Naive B cell (primary cell): ENCODE measurements at regions not wholly inside any gene's neighbourhood (a gene's known extent, or its start where the extent isn't known, plus 50 kb on each side); places are given as distances from the start of the nearest gene placed in this dataset.
"Not testable (repeated sequence)": the region's sequence is repeated elsewhere in the genome, so short reads cannot be mapped to it uniquely, and the experiment has no call there.

Source experiments
- ATAC-seq, 2 donors: fragments of 150-1000 bp; cut with Tn5 transposase; 2 replicates each; pipeline ENCODE4 v1.10.0; 2021; ENCODE audit warnings: low read depth in 2 of 2, mild to moderate bottlenecking in 2 of 2, moderate library complexity in 2 of 2
- DNase-seq: peaks from one replicate; pipeline ENCODE4 v3.0.0; 2022
- H3K27ac Mint-ChIP-seq, 6 donors: one replicate each; pipeline ENCODE4 v1.8.0; 2020 to 2022; ENCODE audit warnings: mild to moderate bottlenecking in 6 of 6, mixed read lengths in 6 of 6, moderate library complexity in 5 of 6, inconsistent platforms in 2 of 6
- H3K27me3 Mint-ChIP-seq, 3 donors: one replicate each; pipeline ENCODE4 v1.8.0; 2021 to 2022; ENCODE audit warnings: mixed read lengths in 3 of 3, mild to moderate bottlenecking in 1 of 3
- H3K36me3 Mint-ChIP-seq, 2 donors: one replicate each; pipeline ENCODE4 v1.8.0; 2020 to 2022; ENCODE audit warnings: mixed read lengths in 2 of 2, inconsistent platforms in 1 of 2, mild to moderate bottlenecking in 1 of 2
- H3K4me1 Mint-ChIP-seq, 3 donors: one replicate each; pipeline ENCODE4 v1.8.0; 2020 to 2022; ENCODE audit warnings: mixed read lengths in 3 of 3, inconsistent platforms in 1 of 3, mild to moderate bottlenecking in 1 of 3, moderate library complexity in 1 of 3
- H3K4me3 Mint-ChIP-seq, 8 donors: one replicate each; pipeline ENCODE4 v1.8.0; 2020 to 2022; ENCODE audit warnings: mild to moderate bottlenecking in 8 of 8, mixed read lengths in 8 of 8, moderate library complexity in 8 of 8, inconsistent platforms in 2 of 8
- H3K9me3 Mint-ChIP-seq, 7 donors: one replicate each; pipeline ENCODE4 v1.8.0; 2020 to 2022; ENCODE audit warnings: mixed read lengths in 7 of 7, mild to moderate bottlenecking in 5 of 7, inconsistent platforms in 2 of 7, moderate library complexity in 1 of 7

DNA sequence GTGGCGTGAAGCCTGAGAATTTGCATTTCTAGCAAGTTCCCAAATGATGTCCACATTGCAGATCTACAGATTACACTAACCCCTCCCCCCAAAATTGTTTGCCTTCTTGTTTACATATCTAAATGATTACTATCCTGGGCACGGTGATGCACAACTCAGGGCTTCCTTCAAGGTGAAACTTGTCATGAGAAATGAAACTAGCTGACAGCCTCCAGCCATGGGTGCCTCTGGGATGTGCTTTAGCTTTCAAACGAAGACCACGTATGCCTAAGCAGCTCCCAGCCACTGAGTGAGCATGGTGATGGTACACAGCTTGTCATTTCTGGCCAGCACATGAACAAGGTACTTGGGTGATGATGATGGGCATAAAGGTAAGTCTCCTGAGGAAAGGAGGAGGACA lies 464.8 kb upstream of the DDX18 start:
- H3K9me3 Mint-ChIP-seq = peaks cover 6 to 15% (median 8%) of the 10 kb centered on the region in 7 donors
- no peak overlapping the region for H3K4me3 Mint-ChIP-seq
- DNase-seq (no peak), ATAC-seq (no peak)
- H3K27ac Mint-ChIP-seq = no peak overlapping the region
- no peaks in the 10 kb centered on the region for H3K27me3 Mint-ChIP-seq
- H3K36me3 Mint-ChIP-seq = no peaks in the 10 kb centered on the region
- H3K4me1 Mint-ChIP-seq = no peaks in the 10 kb centered on the region

DNA sequence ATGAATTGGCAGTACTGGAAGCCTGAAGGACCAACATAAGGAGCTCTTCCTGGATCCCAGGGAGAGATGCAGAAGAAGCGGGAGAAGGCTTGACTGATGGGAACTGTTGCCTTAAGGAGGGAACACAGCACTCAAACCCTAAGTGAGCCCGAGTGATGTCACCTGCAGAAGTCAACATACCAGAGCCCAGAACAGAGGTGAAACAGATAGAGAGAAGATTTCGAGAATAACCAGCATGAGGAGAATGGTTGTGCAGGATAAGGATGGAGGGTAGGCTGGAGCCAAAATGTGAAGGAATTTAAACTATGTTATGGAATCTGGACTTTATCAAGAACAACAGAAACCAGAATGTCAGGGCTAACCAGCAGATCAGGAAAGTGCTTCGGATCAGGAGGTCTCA lies 463.1 kb upstream of the DDX18 start:
- no peak overlapping the region for H3K4me3 Mint-ChIP-seq
- DNase-seq = no peak
- no peaks in the 10 kb centered on the region for H3K27me3 Mint-ChIP-seq
- H3K9me3 Mint-ChIP-seq = peaks cover 0 to 17% (median 7%) of the 10 kb centered on the region in 7 donors
- H3K27ac Mint-ChIP-seq = no peak overlapping the region
- no peaks in the 10 kb centered on the region for H3K4me1 Mint-ChIP-seq
- no peaks in the 10 kb centered on the region for H3K36me3 Mint-ChIP-seq
- ATAC-seq = no peak

DNA sequence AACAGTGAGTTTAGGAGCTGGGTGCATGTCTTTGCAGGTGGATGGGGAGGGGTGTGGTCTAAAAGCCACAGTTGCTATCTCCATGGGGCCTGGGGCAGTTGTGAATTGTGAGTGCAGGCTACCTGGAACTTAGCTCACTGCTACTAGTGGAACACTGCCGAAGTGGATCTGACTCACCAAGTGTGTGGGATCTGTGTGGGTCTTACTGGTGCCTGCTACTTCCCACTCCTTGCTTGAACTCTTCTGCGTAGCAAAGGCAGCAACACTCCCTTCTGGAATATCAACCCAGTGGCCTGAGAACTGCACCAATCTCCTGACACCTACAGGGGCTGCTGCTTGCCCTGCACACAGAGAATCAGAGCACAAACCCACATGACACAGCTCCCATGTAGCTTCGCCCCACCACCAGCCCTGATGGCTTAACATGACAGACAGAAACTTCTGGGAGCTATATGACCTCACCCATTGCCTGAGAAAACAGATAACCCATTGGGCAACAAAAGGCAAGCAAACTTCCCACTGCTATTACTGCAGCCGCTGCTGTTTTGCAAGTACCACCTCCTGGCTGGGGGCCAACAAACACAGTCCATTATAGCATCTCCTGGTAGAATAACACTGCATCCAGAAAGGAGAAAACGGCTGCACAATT lies 455.1 kb upstream of the DDX18 start:
- no peaks in the 10 kb centered on the region for H3K36me3 Mint-ChIP-seq
- H3K4me3 Mint-ChIP-seq = no peak overlapping the region
- DNase-seq (no peak), ATAC-seq (no peak)
- H3K27ac Mint-ChIP-seq = no peak overlapping the region
- H3K9me3 Mint-ChIP-seq = peaks cover 2 to 9% (median 5%) of the 10 kb centered on the region in 7 donors
- no peaks in the 10 kb centered on the region for H3K27me3 Mint-ChIP-seq
- H3K4me1 Mint-ChIP-seq = no peaks in the 10 kb centered on the region

DNA sequence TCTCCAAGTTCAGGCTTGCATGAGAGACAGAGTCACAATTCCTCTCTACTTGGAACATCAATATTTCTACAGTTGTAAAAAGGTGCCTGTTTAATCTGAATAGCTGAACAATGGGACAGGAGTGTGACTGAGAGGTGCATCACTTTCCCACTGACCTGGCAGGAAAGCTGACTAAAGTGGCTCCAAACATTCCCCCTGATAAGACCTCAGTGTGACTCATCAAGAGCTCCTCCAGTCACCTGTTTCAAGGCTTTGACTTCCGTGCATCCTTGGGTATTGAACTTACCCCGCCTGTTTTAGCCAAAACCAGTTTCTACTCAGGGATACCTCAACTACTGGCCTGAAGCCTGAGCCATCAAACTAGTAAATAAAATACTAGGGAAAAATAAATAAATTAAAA lies 453.9 kb upstream of the DDX18 start:
- H3K36me3 Mint-ChIP-seq = no peaks in the 10 kb centered on the region
- no peak for DNase-seq
- H3K27ac Mint-ChIP-seq = no peak overlapping the region
- H3K4me3 Mint-ChIP-seq = no peak overlapping the region
- no peak for ATAC-seq
- H3K9me3 Mint-ChIP-seq = peaks cover 2 to 15% (median 6%) of the 10 kb centered on the region in 7 donors
- H3K4me1 Mint-ChIP-seq = no peaks in the 10 kb centered on the region
- H3K27me3 Mint-ChIP-seq = no peaks in the 10 kb centered on the region

DNA sequence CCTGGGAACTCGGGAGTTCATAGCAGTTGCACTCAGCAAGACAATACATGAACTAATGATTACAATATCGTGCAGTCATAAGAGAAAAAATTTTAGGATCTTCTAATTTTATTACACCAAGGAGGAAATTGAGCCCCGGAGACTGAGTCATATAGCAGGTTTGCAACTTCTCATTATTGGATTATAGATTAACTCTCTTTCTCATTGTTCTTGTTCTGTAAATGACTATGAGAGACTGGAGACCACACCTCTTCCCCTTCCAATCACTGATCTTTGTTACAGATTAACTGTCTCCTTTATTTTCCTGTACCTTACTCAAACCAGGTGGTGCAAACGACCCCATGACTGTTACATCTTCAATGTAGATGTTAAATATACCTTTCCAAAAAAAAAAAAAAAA lies 435.8 kb upstream of the DDX18 start:
- Mint-ChIP-seq H3K4me3 (no peak overlapping the region), H3K36me3 (no peaks in the 10 kb centered on the region), H3K27ac (no peak overlapping the region)

DNA sequence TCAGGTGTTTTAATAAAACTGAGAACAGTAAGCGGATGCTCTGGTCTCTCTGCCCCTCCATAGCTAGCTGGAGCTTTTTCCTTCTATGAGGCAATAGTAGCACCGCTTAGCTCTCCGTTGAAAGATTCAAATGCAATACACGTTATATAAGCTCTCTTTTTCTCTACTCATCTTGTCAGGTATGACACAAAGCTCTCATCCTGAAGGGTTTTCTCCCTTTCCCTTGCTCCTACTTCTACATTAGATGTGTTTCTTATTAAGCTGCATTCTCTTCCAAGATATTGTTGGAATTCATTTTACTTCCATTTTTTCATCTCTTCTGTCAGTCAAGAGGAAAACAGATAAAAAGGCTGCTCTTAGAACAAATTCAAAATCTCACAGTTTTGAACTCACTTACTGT lies 434.6 kb upstream of the DDX18 start:
- no peak for ATAC-seq
- no peak overlapping the region for H3K4me3 Mint-ChIP-seq

More for the DNA sequence above, 435.8 kb upstream of the DDX18 start:
- Mint-ChIP-seq H3K4me1 (no peaks in the 10 kb centered on the region), H3K27me3 (no peaks in the 10 kb centered on the region), H3K9me3 (peaks cover 0 to 8% (median 0%) of the 10 kb centered on the region in 7 donors)
- ATAC-seq = no peak
- DNase-seq = no peak

DNA sequence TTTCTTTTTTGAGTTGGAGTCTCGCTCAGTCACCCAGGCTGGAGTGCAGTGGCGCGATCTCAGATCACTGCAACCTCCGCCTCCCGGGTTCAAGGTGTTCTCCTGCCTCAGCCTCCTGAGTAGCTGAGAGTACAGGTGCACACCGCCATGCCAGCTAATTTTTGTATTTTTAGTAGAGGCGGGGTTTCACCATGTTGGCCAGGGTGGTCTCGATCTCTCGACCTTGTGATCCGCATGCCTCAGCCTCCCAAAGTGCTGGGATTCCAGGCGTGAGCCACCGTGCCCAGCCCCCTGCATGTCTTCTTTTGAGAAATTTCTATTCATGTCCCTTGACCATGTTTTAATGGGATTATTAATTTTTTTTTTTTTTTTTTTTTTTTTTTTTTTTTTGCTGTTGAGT lies 430.5 kb upstream of the DDX18 start:
- not testable (repeated sequence) for H3K27ac Mint-ChIP-seq, H3K27me3 Mint-ChIP-seq, H3K4me1 Mint-ChIP-seq, DNase-seq, H3K4me3 Mint-ChIP-seq, H3K36me3 Mint-ChIP-seq, ATAC-seq
- peaks cover 0 to 17% (median 5%) of the 10 kb centered on the region in 7 donors for H3K9me3 Mint-ChIP-seq

More for the DNA sequence above, 434.6 kb upstream of the DDX18 start:
- no peaks in the 10 kb centered on the region for H3K27me3 Mint-ChIP-seq
- H3K4me1 Mint-ChIP-seq = no peaks in the 10 kb centered on the region
- no peak overlapping the region for H3K27ac Mint-ChIP-seq
- DNase-seq = no peak
- H3K9me3 Mint-ChIP-seq = peaks cover 0 to 8% (median 3%) of the 10 kb centered on the region in 7 donors
- no peaks in the 10 kb centered on the region for H3K36me3 Mint-ChIP-seq

DNA sequence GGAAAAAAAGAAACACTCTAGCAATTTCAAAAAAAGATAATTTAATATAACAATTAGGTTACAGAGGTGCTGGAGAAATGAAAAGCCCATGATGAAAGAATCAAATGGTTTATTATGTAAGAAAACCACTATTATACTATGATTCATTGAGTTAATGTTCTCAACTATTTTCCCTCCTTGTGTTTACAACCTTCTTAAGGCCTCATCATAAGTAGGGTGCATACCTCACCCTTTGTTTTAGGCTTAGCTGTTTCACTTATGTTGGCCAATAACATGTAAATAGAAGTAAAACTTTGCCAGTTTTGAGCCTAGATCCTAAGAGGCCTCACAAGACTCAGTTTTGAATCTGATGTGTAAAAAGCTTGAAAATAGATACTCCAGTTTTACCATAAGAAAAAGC lies 418.3 kb upstream of the DDX18 start:
- no peaks in the 10 kb centered on the region for H3K4me1 Mint-ChIP-seq
- peaks cover 0 to 16% (median 4%) of the 10 kb centered on the region in 7 donors for H3K9me3 Mint-ChIP-seq
- no peak overlapping the region for H3K27ac Mint-ChIP-seq
- ATAC-seq (no peak), DNase-seq (no peak)
- H3K36me3 Mint-ChIP-seq = no peaks in the 10 kb centered on the region
- H3K27me3 Mint-ChIP-seq = no peaks in the 10 kb centered on the region
- H3K4me3 Mint-ChIP-seq = no peak overlapping the region

DNA sequence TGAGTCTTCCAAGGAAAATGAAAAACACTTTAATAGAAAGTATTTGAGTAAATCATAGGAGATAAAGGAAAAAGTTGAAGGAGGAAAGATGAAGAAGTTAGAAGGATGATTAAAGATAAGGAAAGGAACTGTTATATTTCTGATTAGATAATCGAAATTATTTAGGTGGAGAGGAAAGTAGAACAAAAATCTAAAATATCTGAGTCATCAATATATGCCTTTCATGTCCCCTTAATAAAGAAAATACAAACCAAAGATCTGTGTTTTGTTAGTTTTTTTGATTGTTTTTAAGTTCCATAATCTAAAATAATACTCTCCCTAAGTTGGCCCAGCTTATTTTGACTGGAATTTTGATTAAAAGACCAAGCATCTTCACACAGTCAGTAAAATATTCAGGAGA lies 412.9 kb upstream of the DDX18 start:
- Mint-ChIP-seq H3K27me3 (no peaks in the 10 kb centered on the region), H3K9me3 (peaks cover 0 to 15% (median 3%) of the 10 kb centered on the region in 7 donors), H3K4me1 (no peaks in the 10 kb centered on the region), H3K27ac (no peak overlapping the region), H3K36me3 (no peaks in the 10 kb centered on the region), H3K4me3 (no peak overlapping the region)
- ATAC-seq (no peak), DNase-seq (no peak)

DNA sequence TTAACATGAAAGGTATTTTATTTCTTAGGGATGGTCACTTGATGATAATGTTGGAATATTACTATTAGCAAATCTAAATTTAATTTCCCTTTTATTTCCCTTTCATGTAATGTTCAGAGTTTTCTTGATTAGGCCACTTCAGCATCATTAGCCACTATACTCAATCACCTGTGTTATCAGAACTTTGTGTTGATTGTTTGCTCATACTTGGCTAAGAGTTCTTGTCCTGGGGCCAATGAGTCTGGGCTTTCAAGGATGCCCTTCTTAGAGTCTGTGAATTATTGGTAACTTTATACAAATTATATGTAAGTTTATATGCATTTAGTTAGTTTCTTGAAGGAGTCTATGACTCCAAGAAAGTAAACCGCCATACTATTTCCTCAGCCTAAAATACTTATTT lies 408.0 kb upstream of the DDX18 start:
- H3K9me3 Mint-ChIP-seq = peaks cover 0 to 10% (median 3%) of the 10 kb centered on the region in 7 donors
- ATAC-seq = no peak
- no peaks in the 10 kb centered on the region for H3K36me3 Mint-ChIP-seq
- H3K27me3 Mint-ChIP-seq = no peaks in the 10 kb centered on the region
- no peaks in the 10 kb centered on the region for H3K4me1 Mint-ChIP-seq
- H3K27ac Mint-ChIP-seq = no peak overlapping the region
- no peak for DNase-seq
- no peak overlapping the region for H3K4me3 Mint-ChIP-seq

DNA sequence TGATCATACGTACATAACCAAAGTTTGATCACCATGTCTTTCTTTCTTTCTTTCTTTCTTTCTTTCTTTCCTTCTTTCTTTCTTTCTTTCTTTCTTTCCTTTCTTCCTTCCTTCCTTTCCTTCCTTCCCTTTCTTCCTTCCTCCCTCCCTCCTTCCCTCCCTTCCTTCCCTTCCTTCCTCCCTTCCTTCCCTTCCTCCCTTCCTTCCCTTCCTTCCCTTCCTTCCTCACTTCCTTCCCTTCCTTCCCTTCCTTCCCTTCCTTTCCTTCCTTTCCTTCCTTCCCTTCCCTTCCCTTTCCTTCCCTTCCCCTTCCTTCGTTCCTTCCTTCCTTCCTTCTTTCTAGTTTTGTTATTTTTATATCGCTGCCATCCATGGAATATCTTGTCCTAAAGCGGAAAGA lies 406.7 kb upstream of the DDX18 start:
- DNase-seq (no peak), ATAC-seq (no peak)
- no peak overlapping the region for H3K27ac Mint-ChIP-seq
- no peaks in the 10 kb centered on the region for H3K4me1 Mint-ChIP-seq
- no peak overlapping the region for H3K4me3 Mint-ChIP-seq
- H3K36me3 Mint-ChIP-seq = no peaks in the 10 kb centered on the region
- H3K27me3 Mint-ChIP-seq = no peaks in the 10 kb centered on the region
- H3K9me3 Mint-ChIP-seq = peaks cover 0 to 10% (median 4%) of the 10 kb centered on the region in 7 donors

DNA sequence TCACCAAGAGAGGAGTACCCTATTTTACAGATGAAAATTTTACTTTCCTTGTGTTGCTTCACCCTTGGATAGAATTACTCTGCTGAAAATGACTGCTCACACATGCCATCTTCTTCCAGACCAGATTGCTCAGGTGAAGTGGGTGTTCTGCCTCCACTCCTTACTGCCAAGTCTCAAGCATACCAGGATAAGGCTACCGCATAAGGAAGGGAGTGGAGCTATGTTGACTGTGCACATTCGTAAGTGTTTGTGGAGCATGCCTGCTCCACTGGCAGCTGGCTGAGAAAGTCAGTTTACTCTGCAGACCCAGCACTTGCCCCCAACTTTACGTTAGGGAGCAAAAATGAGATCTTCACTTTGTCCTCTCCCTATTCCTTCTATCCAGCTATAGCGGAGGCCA lies 405.0 kb upstream of the DDX18 start:
- Mint-ChIP-seq H3K4me3 (no peak overlapping the region), H3K4me1 (no peaks in the 10 kb centered on the region), H3K9me3 (peaks cover 0 to 10% (median 4%) of the 10 kb centered on the region in 7 donors), H3K27ac (no peak overlapping the region), H3K36me3 (no peaks in the 10 kb centered on the region), H3K27me3 (no peaks in the 10 kb centered on the region)
- DNase-seq (no peak), ATAC-seq (no peak)

DNA sequence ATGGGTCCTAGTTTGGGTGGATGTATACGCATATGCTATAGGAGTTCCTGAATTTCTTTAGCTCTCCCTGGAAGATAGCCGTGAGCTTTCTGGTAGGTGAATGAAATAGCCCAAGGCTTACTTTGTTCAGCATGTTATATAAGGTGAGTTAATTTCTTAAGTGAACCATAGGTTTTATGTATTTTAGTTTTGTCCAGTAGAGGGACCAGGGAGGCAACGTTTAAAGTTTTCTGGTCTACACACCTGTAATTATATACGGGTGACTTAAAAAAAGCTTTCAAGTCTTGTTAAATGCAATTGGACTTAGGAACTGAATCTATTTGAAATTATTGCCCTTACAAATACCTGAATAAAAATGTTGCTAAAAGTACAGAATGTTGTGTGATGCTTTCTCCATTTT lies 402.5 kb upstream of the DDX18 start:
- Mint-ChIP-seq H3K27ac (no peak overlapping the region), H3K36me3 (no peaks in the 10 kb centered on the region), H3K9me3 (peaks cover 0 to 9% (median 4%) of the 10 kb centered on the region in 7 donors), H3K27me3 (no peaks in the 10 kb centered on the region), H3K4me3 (no peak overlapping the region), H3K4me1 (no peaks in the 10 kb centered on the region)
- ATAC-seq = no peak
- DNase-seq = no peak

DNA sequence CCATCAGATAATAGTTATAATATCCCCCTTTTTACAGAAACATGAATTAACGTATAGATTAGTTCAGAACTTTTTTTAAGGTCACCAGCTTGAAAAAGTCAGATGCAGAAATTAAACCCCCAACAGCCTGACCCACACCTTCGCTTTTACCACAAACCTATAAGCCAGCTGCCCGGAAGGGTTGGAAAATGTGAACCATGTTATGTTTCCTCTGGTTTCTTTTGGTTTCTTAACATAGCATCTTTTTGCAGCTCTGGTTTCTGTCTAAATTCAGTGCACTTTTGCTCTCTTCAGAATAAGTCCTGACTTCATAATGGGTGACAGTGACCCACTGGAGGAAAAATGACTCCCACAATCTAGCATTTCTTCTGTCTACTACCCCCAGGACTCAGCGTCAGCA lies 381.7 kb upstream of the DDX18 start:
- Mint-ChIP-seq H3K36me3 (no peaks in the 10 kb centered on the region), H3K27ac (no peak overlapping the region), H3K9me3 (peaks cover 0 to 7% (median 2%) of the 10 kb centered on the region in 7 donors), H3K27me3 (no peaks in the 10 kb centered on the region), H3K4me3 (no peak overlapping the region), H3K4me1 (no peaks in the 10 kb centered on the region)
- DNase-seq (no peak), ATAC-seq (no peak)

DNA sequence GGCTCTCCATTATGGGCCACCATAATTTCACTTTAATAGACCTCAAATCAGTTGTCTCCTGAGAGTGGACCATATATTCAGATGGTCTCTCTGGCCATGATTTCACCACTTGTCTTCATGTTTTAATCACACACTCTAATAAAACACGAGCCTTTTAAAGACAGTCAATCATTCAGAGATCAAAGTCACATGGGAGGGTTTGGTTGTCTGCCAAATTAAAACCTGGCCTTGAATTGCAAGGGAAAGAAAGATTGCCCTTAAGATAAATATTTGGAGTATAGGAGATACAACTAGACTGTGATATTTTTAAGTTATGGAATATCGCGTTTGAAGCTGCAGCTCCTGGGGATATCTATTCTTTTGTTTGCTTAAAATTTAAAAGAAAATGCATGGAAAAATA lies 377.8 kb upstream of the DDX18 start:
- Mint-ChIP-seq H3K27me3 (no peaks in the 10 kb centered on the region), H3K36me3 (no peaks in the 10 kb centered on the region), H3K4me1 (no peaks in the 10 kb centered on the region), H3K4me3 (no peak overlapping the region), H3K9me3 (peaks cover 0 to 10% (median 0%) of the 10 kb centered on the region in 7 donors), H3K27ac (no peak overlapping the region)
- ATAC-seq (no peak), DNase-seq (no peak)
